ENCODE measurements at regions not wholly inside any gene's neighbourhood (a gene's known extent, or its start where the extent isn't known, plus 50 kb on each side); places are given as distances from the start of the nearest gene placed in this dataset.

GRCh38 chr9:107731115-107731762 is 241.7 kb upstream of the KLF4 start:
- intact Hi-C loops (cut with micrococcal nuclease): no loop called here
- DNase-seq (ENCODE audit: low read depth, low spot score): no peak
- Histone ChIP-seq H3K79me2 (ENCODE audit: control insufficient read depth, insufficient read depth, low read length) (no peaks in the 10 kb centered on the region), H3K4me1 (ENCODE audit: control insufficient read depth, extremely low read depth, insufficient read depth, low read length) (peaks cover 15% of the 10 kb centered on the region), H3K9me1 (replicated peaks; ENCODE audit: control insufficient read depth, extremely low read depth, insufficient read depth, low read length) (no peaks in the 10 kb centered on the region), H3K4me3 (replicated peaks in 1 of 3; ENCODE audit: insufficient read depth in 1 of 3, low read depth in 1 of 3, low read length in 3 of 3) (no peak overlapping the region), H2AFZ (ENCODE audit: low read depth, low read length) (no peak overlapping the region), H3K4me2 (ENCODE audit: insufficient read depth, low read length) (no peak overlapping the region), H3K9me3 (replicated peaks; ENCODE audit: control insufficient read depth, insufficient read depth, low read length) (no peaks in the 10 kb centered on the region), H4K20me1 (replicated peaks; ENCODE audit: control insufficient read depth, extremely low read depth, insufficient read depth, low read length) (no peaks in the 10 kb centered on the region), H3K9ac (replicated peaks; ENCODE audit: extremely low read depth, insufficient read depth, low read length) (no peak overlapping the region), H3K27ac (ENCODE audit: insufficient read depth, low read depth, low read length) (no peak overlapping the region), H3K36me3 (ENCODE audit: control insufficient read depth in 2 of 2, extremely low read depth in 1 of 2, insufficient read depth in 2 of 2, low read length in 2 of 2) (no peaks in the 10 kb centered on the region), H3K27me3 (ENCODE audit: control insufficient read depth in 2 of 2, insufficient read depth in 2 of 2, low read length in 2 of 2) (no peaks in the 10 kb centered on the region)
- no peak for TF ChIP-seq MYC (IDR thresholded peaks at IDR 0.05; ENCODE audit: low read depth, low read length)
- no peak for TF ChIP-seq JUN (IDR thresholded peaks at IDR 0.05; ENCODE audit: borderline replicate concordance, insufficient read depth, insufficient read length, low read depth)
- TF ChIP-seq, protein P1, sequence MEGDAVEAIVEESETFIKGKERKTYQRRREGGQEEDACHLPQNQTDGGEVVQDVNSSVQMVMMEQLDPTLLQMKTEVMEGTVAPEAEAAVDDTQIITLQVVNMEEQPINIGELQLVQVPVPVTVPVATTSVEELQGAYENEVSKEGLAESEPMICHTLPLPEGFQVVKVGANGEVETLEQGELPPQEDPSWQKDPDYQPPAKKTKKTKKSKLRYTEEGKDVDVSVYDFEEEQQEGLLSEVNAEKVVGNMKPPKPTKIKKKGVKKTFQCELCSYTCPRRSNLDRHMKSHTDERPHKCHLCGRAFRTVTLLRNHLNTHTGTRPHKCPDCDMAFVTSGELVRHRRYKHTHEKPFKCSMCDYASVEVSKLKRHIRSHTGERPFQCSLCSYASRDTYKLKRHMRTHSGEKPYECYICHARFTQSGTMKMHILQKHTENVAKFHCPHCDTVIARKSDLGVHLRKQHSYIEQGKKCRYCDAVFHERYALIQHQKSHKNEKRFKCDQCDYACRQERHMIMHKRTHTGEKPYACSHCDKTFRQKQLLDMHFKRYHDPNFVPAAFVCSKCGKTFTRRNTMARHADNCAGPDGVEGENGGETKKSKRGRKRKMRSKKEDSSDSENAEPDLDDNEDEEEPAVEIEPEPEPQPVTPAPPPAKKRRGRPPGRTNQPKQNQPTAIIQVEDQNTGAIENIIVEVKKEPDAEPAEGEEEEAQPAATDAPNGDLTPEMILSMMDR (IDR thresholded peaks at IDR 0.05; ENCODE audit: extremely low read depth in 1 of 2, insufficient read depth in 1 of 2, low read depth in 1 of 2, low read length in 2 of 2): no peak
- TF ChIP-seq FOS (IDR thresholded peaks at IDR 0.05; ENCODE audit: borderline replicate concordance, insufficient read depth, low read length): no peak
- no peak for TF ChIP-seq MAX (IDR thresholded peaks at IDR 0.05; ENCODE audit: insufficient read depth, insufficient read length)
- BruUV-seq (replicated peaks): no TSS peak
- POLR2A ChIA-PET: no interaction called here
- CTCF ChIA-PET: interaction anchor here (1.0 to 2.9 kb wide), 2 partner anchors 20 to 24 kb away, joined by 3 to 7 read pairs; no protein-coding TSS in a partner anchor
- dilution Hi-C loops (cut with MboI; ENCODE audit: extremely low pct_ligation_motif_present, low sequenced_read_pairs): no loop called here
- no peak for FAIRE-seq

Data from endothelial cell of umbilical vein (primary cell).